CD14-positive monocyte (primary cell): ENCODE measurements at regions not wholly inside any gene's neighbourhood (a gene's known extent, or its start where the extent isn't known, plus 50 kb on each side); places are given as distances from the start of the nearest gene placed in this dataset.

Source experiments
- DNase-seq, 3 donors: peaks; one replicate each; pipeline ENCODE4 v3.0.0-alpha.2; 2011 to 2022
- H2AFZ ChIP-seq: 2 replicates; pipeline ENCODE4 v1.6.0; 2012; ENCODE audit warnings: mild to moderate bottlenecking, low read depth, low read length, inconsistent platforms; ENCODE audit not compliant: insufficient read depth, poor library complexity, severe bottlenecking
- H3K27ac ChIP-seq, 2 donors: 1 replicate in 1 of 2; 2 replicates in 1 of 2; pipeline ENCODE4 v1.5.1; 2012 to 2013; ENCODE audit warnings: low read length in 2 of 2, control low read depth in 1 of 2, inconsistent platforms in 1 of 2, low read depth in 1 of 2, mild to moderate bottlenecking in 1 of 2
- H3K27me3 ChIP-seq, 2 donors: one replicate each; pipeline versions ENCODE4 v1.6.0 to v1.6.1; 2011 to 2013; ENCODE audit warnings: low read length in 2 of 2; ENCODE audit not compliant: control insufficient read depth in 2 of 2, insufficient read depth in 2 of 2
- H3K36me3 ChIP-seq, 2 donors: replicated peaks in 1 of 2; 1 replicate in 1 of 2; 2 replicates in 1 of 2; pipeline versions ENCODE4 v1.5.1 to v1.6.1; 2012 to 2013; ENCODE audit warnings: low read length in 2 of 2, control low read depth in 1 of 2, inconsistent platforms in 1 of 2, mild to moderate bottlenecking in 1 of 2; ENCODE audit not compliant: insufficient read depth in 2 of 2, control insufficient read depth in 1 of 2
- H3K4me1 ChIP-seq, 2 donors: 1 replicate in 1 of 2; 2 replicates in 1 of 2; pipeline versions ENCODE4 v1.5.1 to v1.6.1; 2012 to 2013; ENCODE audit warnings: low read length in 2 of 2, control low read depth in 1 of 2, inconsistent platforms in 1 of 2, mild to moderate bottlenecking in 1 of 2, moderate library complexity in 1 of 2; ENCODE audit not compliant: insufficient read depth in 2 of 2, control insufficient read depth in 1 of 2
- H3K4me2 ChIP-seq: replicated peaks from 2 replicates; pipeline ENCODE3; 2012; ENCODE audit warnings: low read length, moderate library complexity, mild to moderate bottlenecking; ENCODE audit not compliant: poor library complexity, severe bottlenecking; ENCODE audit errors: extremely low read depth
- H3K4me3 ChIP-seq, 3 experiments: fragments of 200-600 bp in 1 of 3; sonication (generic) in 1 of 3; replicated peaks in 1 of 3; 1 replicate in 2 of 3; 2 replicates in 1 of 3; pipeline ENCODE4 v1.5.1; 2011 to 2013; ENCODE audit warnings: low read length in 3 of 3, mild to moderate bottlenecking in 3 of 3, control low read depth in 2 of 3, low read depth in 2 of 3, inconsistent platforms in 1 of 3, moderate library complexity in 1 of 3
- H3K79me2 ChIP-seq: 2 replicates; pipeline ENCODE4 v1.6.0; 2012; ENCODE audit warnings: mild to moderate bottlenecking, control low read depth, inconsistent platforms, low read length, moderate library complexity; ENCODE audit not compliant: insufficient read depth
- H3K9ac ChIP-seq: 2 replicates; pipeline ENCODE4 v1.6.0; 2017; ENCODE audit warnings: low read length, mild to moderate bottlenecking; ENCODE audit not compliant: insufficient read depth, poor library complexity, severe bottlenecking
- H3K9me3 ChIP-seq, 2 donors: replicated peaks in 1 of 2; 1 replicate in 1 of 2; 2 replicates in 1 of 2; pipeline versions ENCODE4 v1.5.1 to v1.6.1; 2012 to 2013; ENCODE audit warnings: low read length in 2 of 2, control low read depth in 1 of 2; ENCODE audit not compliant: control insufficient read depth in 1 of 2, insufficient read depth in 1 of 2
- H4K20me1 ChIP-seq: 2 replicates; pipeline ENCODE4 v1.6.0; 2012; ENCODE audit warnings: mild to moderate bottlenecking, low read length, control low read depth, moderate library complexity; ENCODE audit not compliant: insufficient read depth
- H3K27ac Mint-ChIP-seq, 7 donors: one replicate each; pipeline ENCODE4 v1.8.0; 2020; ENCODE audit warnings: mild to moderate bottlenecking in 7 of 7, mixed read lengths in 7 of 7, moderate library complexity in 6 of 7, inconsistent platforms in 2 of 7
- H3K27me3 Mint-ChIP-seq, 3 donors: one replicate each; pipeline ENCODE4 v1.8.0; 2021 to 2022; ENCODE audit warnings: low read depth in 3 of 3, mild to moderate bottlenecking in 3 of 3, mixed read lengths in 3 of 3, moderate library complexity in 3 of 3, inconsistent platforms in 1 of 3
- H3K36me3 Mint-ChIP-seq, 2 donors: one replicate each; pipeline ENCODE4 v1.8.0; 2020; ENCODE audit warnings: mixed read lengths in 2 of 2, inconsistent platforms in 1 of 2, mild to moderate bottlenecking in 1 of 2
- H3K4me1 Mint-ChIP-seq: one replicate; pipeline ENCODE4 v1.8.0; 2020; ENCODE audit warnings: mild to moderate bottlenecking, mixed read lengths
- H3K4me3 Mint-ChIP-seq, 2 donors: one replicate each; pipeline ENCODE4 v1.8.0; 2020; ENCODE audit warnings: mild to moderate bottlenecking in 2 of 2, mixed read lengths in 2 of 2, moderate library complexity in 1 of 2
- H3K9me3 Mint-ChIP-seq, 7 donors: one replicate each; pipeline ENCODE4 v1.8.0; 2020 to 2022; ENCODE audit warnings: mixed read lengths in 7 of 7, mild to moderate bottlenecking in 6 of 7, moderate library complexity in 6 of 7, inconsistent platforms in 2 of 7
- WGBS: methylation state at CpG from one replicate; pipeline ENCODE4 v1.1.5; 2013; ENCODE audit warnings: missing lambda C conversion rate; ENCODE audit not compliant: insufficient coverage; 5-methylcytosine and 5-hydroxymethylcytosine counted together
- intact Hi-C, 2 donors: fragments of 100-400 bp; cut with micrococcal nuclease; formaldehyde crosslinking; loops; one replicate each; pipeline versions ENCODE4 v1.15.0 to v1.15.1; 2023
- TF ChIP-seq, protein P1 (sequence below): fragments of 200-600 bp; IDR thresholded peaks from one replicate; pipeline ENCODE4 v1.8.0; 2022; ENCODE audit warnings: antibody characterized with exemption, mild to moderate bottlenecking

- no CpG with 5 or more reads among the region's 1 CpG for WGBS
- H2AFZ ChIP-seq: no peak overlapping the region
- intact Hi-C loops: no loop called here
- H3K79me2 ChIP-seq: no peaks in the 10 kb centered on the region
- DNase-seq: no peak
- no peak overlapping the region for H3K4me3 ChIP-seq
- Mint-ChIP-seq H3K4me1 (no peaks in the 10 kb centered on the region), H3K9me3 (peaks cover 0 to 6% (median 4%) of the 10 kb centered on the region in 7 donors), H3K36me3 (no peaks in the 10 kb centered on the region), H3K4me3 (no peak overlapping the region), H3K27ac (no peak overlapping the region), H3K27me3 (peaks cover 0 to 1% (median 0%) of the 10 kb centered on the region in 3 donors)
- H3K9me3 ChIP-seq: no peaks in the 10 kb centered on the region
- no peak overlapping the region for H3K4me2 ChIP-seq
- no peaks in the 10 kb centered on the region for H3K4me1 ChIP-seq
- H3K9ac ChIP-seq: no peak overlapping the region
- no peaks in the 10 kb centered on the region for H3K36me3 ChIP-seq
- H3K27ac ChIP-seq: no peak overlapping the region
- H3K27me3 ChIP-seq: no peaks in the 10 kb centered on the region
- TF ChIP-seq, protein P1, sequence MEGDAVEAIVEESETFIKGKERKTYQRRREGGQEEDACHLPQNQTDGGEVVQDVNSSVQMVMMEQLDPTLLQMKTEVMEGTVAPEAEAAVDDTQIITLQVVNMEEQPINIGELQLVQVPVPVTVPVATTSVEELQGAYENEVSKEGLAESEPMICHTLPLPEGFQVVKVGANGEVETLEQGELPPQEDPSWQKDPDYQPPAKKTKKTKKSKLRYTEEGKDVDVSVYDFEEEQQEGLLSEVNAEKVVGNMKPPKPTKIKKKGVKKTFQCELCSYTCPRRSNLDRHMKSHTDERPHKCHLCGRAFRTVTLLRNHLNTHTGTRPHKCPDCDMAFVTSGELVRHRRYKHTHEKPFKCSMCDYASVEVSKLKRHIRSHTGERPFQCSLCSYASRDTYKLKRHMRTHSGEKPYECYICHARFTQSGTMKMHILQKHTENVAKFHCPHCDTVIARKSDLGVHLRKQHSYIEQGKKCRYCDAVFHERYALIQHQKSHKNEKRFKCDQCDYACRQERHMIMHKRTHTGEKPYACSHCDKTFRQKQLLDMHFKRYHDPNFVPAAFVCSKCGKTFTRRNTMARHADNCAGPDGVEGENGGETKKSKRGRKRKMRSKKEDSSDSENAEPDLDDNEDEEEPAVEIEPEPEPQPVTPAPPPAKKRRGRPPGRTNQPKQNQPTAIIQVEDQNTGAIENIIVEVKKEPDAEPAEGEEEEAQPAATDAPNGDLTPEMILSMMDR: no peak
- H4K20me1 ChIP-seq: no peaks in the 10 kb centered on the region
Observed at GRCh38 chr2:39942950-39943349, 163.9 kb upstream of the THUMPD2 start.

- 100% methylated on average over 2 of the region's 4 CpGs for WGBS
- H3K27ac Mint-ChIP-seq: no peak overlapping the region
- Histone ChIP-seq H3K79me2 (no peaks in the 10 kb centered on the region), H3K9me3 (no peaks in the 10 kb centered on the region), H3K9ac (no peak overlapping the region), H3K27me3 (no peaks in the 10 kb centered on the region), H4K20me1 (no peaks in the 10 kb centered on the region), H2AFZ (no peak overlapping the region), H3K4me1 (no peaks in the 10 kb centered on the region), H3K4me3 (no peak overlapping the region), H3K36me3 (no peaks in the 10 kb centered on the region), H3K27ac (no peak overlapping the region), H3K4me2 (no peak overlapping the region)
- H3K36me3 Mint-ChIP-seq: no peaks in the 10 kb centered on the region
- H3K27me3 Mint-ChIP-seq: peaks cover 0 to 1% (median 0%) of the 10 kb centered on the region in 3 donors
- H3K4me3 Mint-ChIP-seq: no peak overlapping the region
- peaks cover 0 to 6% (median 2%) of the 10 kb centered on the region in 7 donors for H3K9me3 Mint-ChIP-seq
- TF ChIP-seq, protein P1: no peak
- no peaks in the 10 kb centered on the region for H3K4me1 Mint-ChIP-seq
- no peak for DNase-seq
- intact Hi-C loops: no loop called here
Observed at GRCh38 chr2:39938035-39938835, 159.2 kb upstream of the THUMPD2 start.
